ENCODE measurements at regions not wholly inside any gene's neighbourhood (a gene's known extent, or its start where the extent isn't known, plus 50 kb on each side); places are given as distances from the start of the nearest gene placed in this dataset.

- TF ChIP-seq POLR2A (IDR thresholded peaks at IDR 0.05): no peak
- TF ChIP-seq CTCF (IDR thresholded peaks at IDR 0.05 in 4 of 5, conservative IDR thresholded peaks at IDR 0.05 in 1 of 5): no peak
These were observed 397.6 kb upstream of the LRATD1 start for GRCh38 chr2:14234911-14235310.

Measured in gastrocnemius medialis (tissue), 4 donors.